MM.1S (cell line): ENCODE measurements at regions not wholly inside any gene's neighbourhood (a gene's known extent, or its start where the extent isn't known, plus 50 kb on each side); places are given as distances from the start of the nearest gene placed in this dataset.

Source experiments
- DNase-seq: peaks from one replicate; pipeline ENCODE4 v3.0.0-alpha.2; 2015
- H2AFZ ChIP-seq: fragments of 300-600 bp; sonication (generic); 2 replicates; pipeline ENCODE4 v1.6.0; 2016; ENCODE audit warnings: antibody characterized with exemption, low read length
- H3F3A ChIP-seq: fragments of 300-600 bp; sonication (generic); 2 replicates; pipeline ENCODE4 v1.6.1; 2016; ENCODE audit warnings: mild to moderate bottlenecking, antibody characterized with exemption, low read length, moderate library complexity, mixed read lengths; ENCODE audit not compliant: insufficient read depth
- H3K27ac ChIP-seq: fragments of 300-600 bp; sonication (generic); 2 replicates; pipeline ENCODE4 v1.5.1; 2016; ENCODE audit warnings: mild to moderate bottlenecking, low read length
- H3K27me3 ChIP-seq: fragments of 300-600 bp; sonication (generic); replicated peaks from 2 replicates; pipeline ENCODE4 v1.6.0; 2016; ENCODE audit warnings: low read length; ENCODE audit not compliant: insufficient read depth
- H3K36me3 ChIP-seq: fragments of 300-600 bp; sonication (generic); replicated peaks from 2 replicates; pipeline ENCODE4 v1.6.1; 2016; ENCODE audit warnings: mild to moderate bottlenecking, low read length, mixed read lengths; ENCODE audit not compliant: insufficient read depth
- H3K4me1 ChIP-seq: fragments of 300-600 bp; sonication (generic); 2 replicates; pipeline ENCODE4 v1.6.1; 2016; ENCODE audit warnings: low read length, mixed read lengths
- H3K4me2 ChIP-seq: fragments of 300-600 bp; sonication (generic); 2 replicates; pipeline ENCODE4 v1.6.0; 2016; ENCODE audit warnings: low read depth, low read length
- H3K4me3 ChIP-seq: fragments of 300-600 bp; sonication (generic); 2 replicates; pipeline ENCODE4 v1.5.1; 2016; ENCODE audit warnings: low read length, mixed read lengths
- H3K79me2 ChIP-seq: fragments of 300-600 bp; sonication (generic); 2 replicates; pipeline ENCODE4 v1.6.1; 2016; ENCODE audit warnings: mixed run types, low read length, mixed read lengths
- H3K9ac ChIP-seq: fragments of 300-600 bp; sonication (generic); 2 replicates; pipeline ENCODE4 v1.6.1; 2016; ENCODE audit warnings: low read length, mixed read lengths
- H3K9me2 ChIP-seq: fragments of 300-600 bp; sonication (generic); replicated peaks from 2 replicates; pipeline ENCODE4 v1.6.1; 2016; ENCODE audit warnings: mild to moderate bottlenecking, low read length, mixed read lengths; ENCODE audit not compliant: insufficient read depth
- H3K9me3 ChIP-seq: fragments of 300-600 bp; sonication (generic); replicated peaks from 2 replicates; pipeline ENCODE4 v1.6.1; 2016; ENCODE audit warnings: mild to moderate bottlenecking, low read length, mixed read lengths; ENCODE audit not compliant: insufficient read depth
- H4K20me1 ChIP-seq: fragments of 300-600 bp; sonication (generic); 2 replicates; pipeline ENCODE4 v1.6.1; 2016; ENCODE audit warnings: mild to moderate bottlenecking, low read length, moderate library complexity, mixed read lengths; ENCODE audit not compliant: insufficient read depth
- EZH2 ChIP-seq: fragments of 300-600 bp; sonication (generic); optimal IDR thresholded peaks from 2 replicates; pipeline ENCODE3; 2017; ENCODE audit warnings: low read depth, mild to moderate bottlenecking, antibody characterized with exemption, low read length, mixed read lengths
- EZH2phosphoT487 ChIP-seq: fragments of 300-600 bp; sonication (generic); IDR thresholded peaks from 2 replicates; pipeline ENCODE4 v1.6.1; 2018; ENCODE audit warnings: antibody characterized with exemption, low read length
- TF ChIP-seq, protein P1 (sequence below): fragments of 300-600 bp; sonication (generic); IDR thresholded peaks from 2 replicates; pipeline ENCODE4 v1.5.1; 2016; ENCODE audit warnings: antibody characterized with exemption, low read length, mixed read lengths

DNA sequence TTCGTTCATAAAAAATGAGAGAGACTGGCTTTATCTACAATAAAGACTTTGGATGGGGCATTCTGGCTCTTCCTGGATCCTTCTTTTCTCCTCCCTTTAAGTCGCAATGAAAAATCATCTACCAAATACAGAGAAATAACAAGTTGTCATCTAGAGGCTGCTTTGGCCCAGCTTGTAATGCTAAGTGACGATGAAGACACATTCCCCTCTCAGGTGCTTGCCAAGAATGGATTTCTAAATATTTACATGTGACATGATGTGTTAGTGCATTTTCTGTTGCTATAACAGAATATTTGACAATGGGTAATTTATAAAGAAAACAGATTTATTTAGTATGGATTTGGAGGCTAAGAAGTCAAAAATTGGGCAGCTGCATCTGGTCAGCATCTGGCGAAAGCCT is 308.6 kb upstream of the NPVF start:
- Histone ChIP-seq H2AFZ (no peak overlapping the region), H3K9me3 (no peaks in the 10 kb centered on the region), H3K9ac (no peak overlapping the region), H3K27me3 (no peaks in the 10 kb centered on the region), H3F3A (no peaks in the 10 kb centered on the region), H3K79me2 (no peaks in the 10 kb centered on the region), H3K27ac (no peak overlapping the region), H3K4me2 (no peak overlapping the region), H4K20me1 (no peaks in the 10 kb centered on the region), H3K9me2 (no peaks in the 10 kb centered on the region), H3K4me1 (no peaks in the 10 kb centered on the region), H3K4me3 (no peak overlapping the region), H3K36me3 (no peaks in the 10 kb centered on the region)
- DNase-seq = no peak
- TF ChIP-seq EZH2 (no peak), EZH2phosphoT487 (no peak)
- TF ChIP-seq, protein P1, sequence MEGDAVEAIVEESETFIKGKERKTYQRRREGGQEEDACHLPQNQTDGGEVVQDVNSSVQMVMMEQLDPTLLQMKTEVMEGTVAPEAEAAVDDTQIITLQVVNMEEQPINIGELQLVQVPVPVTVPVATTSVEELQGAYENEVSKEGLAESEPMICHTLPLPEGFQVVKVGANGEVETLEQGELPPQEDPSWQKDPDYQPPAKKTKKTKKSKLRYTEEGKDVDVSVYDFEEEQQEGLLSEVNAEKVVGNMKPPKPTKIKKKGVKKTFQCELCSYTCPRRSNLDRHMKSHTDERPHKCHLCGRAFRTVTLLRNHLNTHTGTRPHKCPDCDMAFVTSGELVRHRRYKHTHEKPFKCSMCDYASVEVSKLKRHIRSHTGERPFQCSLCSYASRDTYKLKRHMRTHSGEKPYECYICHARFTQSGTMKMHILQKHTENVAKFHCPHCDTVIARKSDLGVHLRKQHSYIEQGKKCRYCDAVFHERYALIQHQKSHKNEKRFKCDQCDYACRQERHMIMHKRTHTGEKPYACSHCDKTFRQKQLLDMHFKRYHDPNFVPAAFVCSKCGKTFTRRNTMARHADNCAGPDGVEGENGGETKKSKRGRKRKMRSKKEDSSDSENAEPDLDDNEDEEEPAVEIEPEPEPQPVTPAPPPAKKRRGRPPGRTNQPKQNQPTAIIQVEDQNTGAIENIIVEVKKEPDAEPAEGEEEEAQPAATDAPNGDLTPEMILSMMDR = no peak

DNA sequence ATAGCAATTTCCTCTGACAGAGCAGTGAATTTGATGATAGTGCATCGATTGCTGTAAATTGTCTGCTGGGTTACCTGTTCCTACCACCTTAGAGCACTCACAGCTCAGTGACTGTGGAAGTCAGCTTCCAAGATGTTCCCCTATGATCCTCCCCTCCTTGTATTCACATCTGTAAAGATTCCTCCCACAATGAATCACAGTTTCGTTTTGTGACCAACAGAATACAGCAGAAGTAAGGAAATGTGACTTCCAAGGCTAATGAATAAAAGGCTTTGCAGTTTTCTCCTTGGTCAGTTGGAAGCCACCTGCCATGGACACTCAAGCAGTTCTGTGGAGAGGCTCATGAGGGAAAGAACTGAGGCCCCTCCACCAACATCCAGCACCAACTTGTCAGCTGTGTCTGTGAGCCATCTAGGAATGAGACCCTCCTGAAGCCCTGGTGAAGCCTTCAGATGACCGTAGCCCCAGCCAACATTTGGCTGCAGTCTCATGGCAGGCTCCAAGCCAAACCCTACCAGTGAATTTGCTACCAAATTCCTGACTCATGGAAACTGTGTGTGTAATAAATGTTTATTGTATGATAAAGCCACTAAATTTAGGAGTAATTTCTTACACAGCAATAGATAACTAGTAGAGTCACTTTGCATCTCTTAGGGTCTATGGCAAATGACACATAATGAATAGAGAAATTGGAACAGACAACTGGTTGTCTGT is 309.5 kb upstream of the NPVF start:
- DNase-seq = no peak
- H3F3A ChIP-seq = no peaks in the 10 kb centered on the region
- H3K9me2 ChIP-seq = no peaks in the 10 kb centered on the region
- H3K4me1 ChIP-seq = no peaks in the 10 kb centered on the region
- no peaks in the 10 kb centered on the region for H3K36me3 ChIP-seq
- H3K27ac ChIP-seq = no peak overlapping the region
- no peak overlapping the region for H3K4me2 ChIP-seq
- H3K4me3 ChIP-seq = no peak overlapping the region
- H3K9ac ChIP-seq = no peak overlapping the region
- no peaks in the 10 kb centered on the region for H3K79me2 ChIP-seq
- no peak overlapping the region for H2AFZ ChIP-seq
- H3K27me3 ChIP-seq = no peaks in the 10 kb centered on the region
- TF ChIP-seq EZH2 (no peak), EZH2phosphoT487 (no peak)
- TF ChIP-seq, protein P1 = no peak
- H4K20me1 ChIP-seq = no peaks in the 10 kb centered on the region
- no peaks in the 10 kb centered on the region for H3K9me3 ChIP-seq

DNA sequence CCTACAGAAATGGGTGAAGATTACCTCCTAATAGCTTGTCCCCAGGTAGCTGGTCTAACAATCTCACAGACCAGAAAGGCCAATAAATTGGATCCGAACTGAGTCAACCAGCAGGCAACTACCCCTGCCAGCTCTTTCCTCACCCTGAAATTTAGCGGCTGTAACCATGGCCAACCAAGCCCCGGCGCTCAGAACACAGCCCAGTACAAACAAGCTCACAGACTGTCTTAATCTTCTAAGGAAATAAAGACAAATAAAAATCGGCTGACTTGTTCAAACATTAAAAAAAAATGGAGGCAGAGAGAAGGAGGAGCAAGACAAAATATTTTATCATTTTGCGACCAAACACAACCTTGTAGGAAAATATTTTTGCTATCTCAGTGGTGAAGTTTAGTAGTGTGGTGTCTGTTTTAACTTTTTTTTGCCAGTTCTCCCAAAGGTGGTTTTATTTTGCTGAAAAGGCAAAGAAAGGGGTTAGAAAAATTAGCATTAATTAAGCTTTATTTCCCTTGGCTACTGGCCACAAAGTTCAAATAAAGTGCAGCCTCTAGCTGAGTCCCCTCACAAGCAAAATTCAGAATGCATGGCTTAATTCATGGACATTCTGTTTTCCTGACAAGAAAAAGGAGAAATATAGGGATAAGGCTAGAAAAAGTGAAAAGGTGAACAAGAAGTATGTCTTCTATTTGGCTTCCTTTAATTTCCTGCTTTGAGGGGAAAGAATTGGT is 313.0 kb upstream of the NPVF start:
- H3F3A ChIP-seq = no peaks in the 10 kb centered on the region
- H3K36me3 ChIP-seq = no peaks in the 10 kb centered on the region
- no peak overlapping the region for H2AFZ ChIP-seq
- H3K4me1 ChIP-seq = no peaks in the 10 kb centered on the region
- H3K4me2 ChIP-seq = no peak overlapping the region
- H3K9me2 ChIP-seq = no peaks in the 10 kb centered on the region
- no peak overlapping the region for H3K9ac ChIP-seq
- H4K20me1 ChIP-seq = no peaks in the 10 kb centered on the region
- no peak for DNase-seq
- no peaks in the 10 kb centered on the region for H3K79me2 ChIP-seq
- H3K4me3 ChIP-seq = no peak overlapping the region
- TF ChIP-seq EZH2 (no peak), EZH2phosphoT487 (no peak)
- TF ChIP-seq, protein P1 = no peak
- no peaks in the 10 kb centered on the region for H3K9me3 ChIP-seq
- no peak overlapping the region for H3K27ac ChIP-seq
- H3K27me3 ChIP-seq = no peaks in the 10 kb centered on the region
